ENCODE measurements at regions not wholly inside any gene's neighbourhood (a gene's known extent, or its start where the extent isn't known, plus 50 kb on each side); places are given as distances from the start of the nearest gene placed in this dataset.

DNA sequence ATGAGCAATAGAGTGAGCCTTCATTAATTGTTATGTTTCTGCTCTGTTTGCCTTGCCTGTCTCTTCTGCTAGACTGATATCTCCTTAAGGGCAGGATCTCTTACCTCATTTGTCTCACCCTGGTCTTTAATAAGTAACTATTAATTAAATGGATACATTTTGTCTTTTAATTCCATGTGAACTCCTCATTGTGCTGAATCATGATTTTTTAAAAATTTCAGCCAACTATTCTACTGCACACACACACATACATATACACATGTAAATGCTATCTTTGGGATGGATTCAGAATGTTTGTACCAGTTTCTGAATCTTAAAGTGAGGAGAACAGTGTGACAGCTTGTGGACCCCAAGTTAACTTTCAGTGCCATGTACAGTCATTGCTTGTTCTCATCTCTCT, 731.1 kb upstream of the MAP3K7 start:
- H4K20me1 ChIP-seq (ENCODE audit: insufficient read depth, poor library complexity, severe bottlenecking): no peaks in the 10 kb centered on the region

DNA sequence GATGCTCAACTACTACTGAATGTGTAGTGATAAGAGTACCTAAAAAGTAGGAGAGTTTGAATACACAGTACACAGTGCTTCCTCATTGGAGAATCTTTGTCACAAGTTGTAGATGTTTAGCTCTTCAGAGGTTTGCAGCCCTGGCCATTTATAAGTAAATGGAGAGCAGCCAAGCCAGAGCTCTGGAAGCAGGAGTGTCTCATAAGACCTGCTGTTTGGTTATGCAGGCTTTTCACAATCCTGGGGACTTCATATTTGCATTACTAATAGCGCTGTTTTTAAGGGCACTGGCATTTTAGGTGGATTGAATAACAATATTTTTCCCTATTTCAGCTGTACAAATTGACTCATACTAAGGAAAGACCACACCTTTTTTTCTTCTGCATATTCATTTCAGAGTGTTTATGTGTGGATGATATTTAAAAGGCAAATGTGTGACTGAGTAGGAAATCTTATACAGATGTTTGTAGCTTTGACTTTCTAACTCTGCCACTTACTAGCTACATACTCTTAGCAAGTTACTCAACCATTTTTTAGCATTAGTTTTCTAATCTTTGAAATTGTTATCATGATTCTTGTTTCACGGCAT, 730.5 kb upstream of the MAP3K7 start:
- H4K20me1 ChIP-seq (ENCODE audit: insufficient read depth, poor library complexity, severe bottlenecking): no peaks in the 10 kb centered on the region
- H3K4me2 ChIP-seq: no peak overlapping the region
- TF ChIP-seq EZH2 (IDR thresholded peaks at IDR 0.05; ENCODE audit: borderline replicate concordance) (no peak), EZH2phosphoT487 (IDR thresholded peaks at IDR 0.05; ENCODE audit: low read depth, severe bottlenecking, unreplicated experiment) (no peak)
- TF ChIP-seq, protein P1, sequence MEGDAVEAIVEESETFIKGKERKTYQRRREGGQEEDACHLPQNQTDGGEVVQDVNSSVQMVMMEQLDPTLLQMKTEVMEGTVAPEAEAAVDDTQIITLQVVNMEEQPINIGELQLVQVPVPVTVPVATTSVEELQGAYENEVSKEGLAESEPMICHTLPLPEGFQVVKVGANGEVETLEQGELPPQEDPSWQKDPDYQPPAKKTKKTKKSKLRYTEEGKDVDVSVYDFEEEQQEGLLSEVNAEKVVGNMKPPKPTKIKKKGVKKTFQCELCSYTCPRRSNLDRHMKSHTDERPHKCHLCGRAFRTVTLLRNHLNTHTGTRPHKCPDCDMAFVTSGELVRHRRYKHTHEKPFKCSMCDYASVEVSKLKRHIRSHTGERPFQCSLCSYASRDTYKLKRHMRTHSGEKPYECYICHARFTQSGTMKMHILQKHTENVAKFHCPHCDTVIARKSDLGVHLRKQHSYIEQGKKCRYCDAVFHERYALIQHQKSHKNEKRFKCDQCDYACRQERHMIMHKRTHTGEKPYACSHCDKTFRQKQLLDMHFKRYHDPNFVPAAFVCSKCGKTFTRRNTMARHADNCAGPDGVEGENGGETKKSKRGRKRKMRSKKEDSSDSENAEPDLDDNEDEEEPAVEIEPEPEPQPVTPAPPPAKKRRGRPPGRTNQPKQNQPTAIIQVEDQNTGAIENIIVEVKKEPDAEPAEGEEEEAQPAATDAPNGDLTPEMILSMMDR (IDR thresholded peaks at IDR 0.05; ENCODE audit: poor library complexity): no peak
- H3K4me1 ChIP-seq (ENCODE audit: insufficient read depth): no peaks in the 10 kb centered on the region
- H3K4me3 ChIP-seq: no peak overlapping the region
- H3K9me2 ChIP-seq (replicated peaks; ENCODE audit: insufficient read depth): no peaks in the 10 kb centered on the region
- H3K9me3 ChIP-seq (ENCODE audit: low read depth): no peaks in the 10 kb centered on the region
- H2AFZ ChIP-seq: peak overlapping the region; percentile 10
- 56% methylated on average over 2 of the region's 2 CpGs for WGBS (ENCODE audit: low lambda C conversion rate, missing lambda C conversion rate)
- no peaks in the 10 kb centered on the region for H3K79me2 ChIP-seq
- H3K27ac ChIP-seq: no peak overlapping the region
- no peak for DNase-seq (ENCODE audit: low spot score)
- H3K36me3 ChIP-seq (replicated peaks; ENCODE audit: insufficient read depth, low read depth): no peaks in the 10 kb centered on the region
- H3K27me3 ChIP-seq: no peaks in the 10 kb centered on the region

More for the DNA sequence above, 731.1 kb upstream of the MAP3K7 start:
- Histone ChIP-seq H3K36me3 (replicated peaks; ENCODE audit: insufficient read depth, low read depth) (no peaks in the 10 kb centered on the region), H3K27me3 (no peaks in the 10 kb centered on the region), H3K27ac (no peak overlapping the region), H3K4me3 (no peak overlapping the region), H3K79me2 (no peaks in the 10 kb centered on the region), H2AFZ (no peak overlapping the region), H3K4me1 (ENCODE audit: insufficient read depth) (no peaks in the 10 kb centered on the region), H3K4me2 (no peak overlapping the region), H3K9me2 (replicated peaks; ENCODE audit: insufficient read depth) (no peaks in the 10 kb centered on the region), H3K9me3 (ENCODE audit: low read depth) (no peaks in the 10 kb centered on the region)
- DNase-seq (ENCODE audit: low spot score): no peak
- TF ChIP-seq, protein P1 (IDR thresholded peaks at IDR 0.05; ENCODE audit: poor library complexity): no peak
- TF ChIP-seq EZH2phosphoT487 (IDR thresholded peaks at IDR 0.05; ENCODE audit: low read depth, severe bottlenecking, unreplicated experiment) (no peak), EZH2 (IDR thresholded peaks at IDR 0.05; ENCODE audit: borderline replicate concordance) (no peak)

DNA sequence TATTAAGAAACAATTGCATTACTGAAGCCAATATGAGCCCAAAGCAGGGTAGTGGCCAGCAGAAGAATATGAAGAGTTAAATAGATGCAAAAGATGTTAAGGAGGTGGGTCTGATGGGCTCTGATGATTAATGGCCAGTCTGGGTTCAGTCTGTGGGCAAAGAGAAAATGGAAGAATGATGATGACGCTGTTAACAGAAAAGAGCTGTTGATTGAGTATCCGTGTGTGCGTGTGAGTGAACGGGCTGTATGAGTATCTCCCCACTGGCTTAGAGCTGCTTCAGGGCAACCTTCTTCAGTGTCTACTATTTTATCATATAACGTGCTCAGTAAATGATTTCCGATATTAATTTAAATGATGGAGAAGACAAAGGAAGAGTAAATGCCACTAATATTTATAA, 723.3 kb upstream of the MAP3K7 start:
- 95% methylated on average over 6 of the region's 6 CpGs for WGBS (ENCODE audit: low lambda C conversion rate, missing lambda C conversion rate)
- Histone ChIP-seq H3K36me3 (replicated peaks; ENCODE audit: insufficient read depth, low read depth) (no peaks in the 10 kb centered on the region), H3K9me2 (replicated peaks; ENCODE audit: insufficient read depth) (no peaks in the 10 kb centered on the region), H3K4me3 (no peak overlapping the region), H3K79me2 (no peaks in the 10 kb centered on the region), H2AFZ (no peak overlapping the region), H3K27me3 (no peaks in the 10 kb centered on the region), H3K4me1 (ENCODE audit: insufficient read depth) (no peaks in the 10 kb centered on the region), H3K9me3 (ENCODE audit: low read depth) (no peaks in the 10 kb centered on the region), H3K4me2 (no peak overlapping the region), H3K27ac (no peak overlapping the region), H4K20me1 (ENCODE audit: insufficient read depth, poor library complexity, severe bottlenecking) (no peaks in the 10 kb centered on the region)
- DNase-seq (ENCODE audit: low spot score): no peak
- TF ChIP-seq, protein P1 (IDR thresholded peaks at IDR 0.05; ENCODE audit: poor library complexity): no peak
- TF ChIP-seq EZH2phosphoT487 (IDR thresholded peaks at IDR 0.05; ENCODE audit: low read depth, severe bottlenecking, unreplicated experiment) (no peak), EZH2 (IDR thresholded peaks at IDR 0.05; ENCODE audit: borderline replicate concordance) (no peak)

DNA sequence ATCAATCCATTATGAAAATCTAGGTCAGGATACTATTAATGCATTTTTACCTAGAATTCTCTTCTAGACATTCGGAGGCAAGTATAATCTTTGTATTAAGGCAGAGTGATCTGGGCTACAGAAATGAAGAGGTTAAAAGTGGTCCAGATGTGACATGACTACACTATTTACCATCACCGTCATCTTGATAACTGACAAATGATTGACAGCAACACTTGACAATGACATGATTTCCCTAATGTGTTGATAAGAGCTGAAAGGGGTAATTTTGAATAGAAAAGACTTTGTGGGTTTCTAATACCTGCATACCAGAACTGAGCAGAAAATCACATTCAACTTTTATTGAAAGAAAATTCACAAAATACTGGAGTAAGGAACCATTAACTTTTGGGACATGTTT, 718.9 kb upstream of the MAP3K7 start:
- TF ChIP-seq EZH2phosphoT487 (IDR thresholded peaks at IDR 0.05; ENCODE audit: low read depth, severe bottlenecking, unreplicated experiment) (no peak), EZH2 (IDR thresholded peaks at IDR 0.05; ENCODE audit: borderline replicate concordance) (no peak)
- TF ChIP-seq, protein P1 (IDR thresholded peaks at IDR 0.05; ENCODE audit: poor library complexity): no peak
- Histone ChIP-seq H3K9me2 (replicated peaks; ENCODE audit: insufficient read depth) (no peaks in the 10 kb centered on the region), H2AFZ (no peak overlapping the region), H3K27ac (no peak overlapping the region), H3K4me2 (no peak overlapping the region), H3K79me2 (no peaks in the 10 kb centered on the region), H3K9me3 (ENCODE audit: low read depth) (no peaks in the 10 kb centered on the region), H3K4me1 (ENCODE audit: insufficient read depth) (peaks cover 8% of the 10 kb centered on the region), H3K27me3 (no peaks in the 10 kb centered on the region), H3K4me3 (no peak overlapping the region), H3K36me3 (replicated peaks; ENCODE audit: insufficient read depth, low read depth) (no peaks in the 10 kb centered on the region), H4K20me1 (ENCODE audit: insufficient read depth, poor library complexity, severe bottlenecking) (no peaks in the 10 kb centered on the region)
- no peak for DNase-seq (ENCODE audit: low spot score)
- WGBS (ENCODE audit: low lambda C conversion rate, missing lambda C conversion rate): 72% methylated on average over 2 of the region's 2 CpGs

Data from hepatocyte (in vitro differentiated cells).